BE2C (cell line): ENCODE measurements at regions not wholly inside any gene's neighbourhood (a gene's known extent, or its start where the extent isn't known, plus 50 kb on each side); places are given as distances from the start of the nearest gene placed in this dataset.

ENCODE experiments used
- DNase-seq: peaks from one replicate; pipeline ENCODE4 v3.0.0-alpha.2; 2020
- H3K27me3 ChIP-seq: fragments of 250-450 bp; sonication (Bioruptor Pico); 2 replicates; pipeline ENCODE4 v1.5.1; 2020; ENCODE audit warnings: mild to moderate bottlenecking
- H3K36me3 ChIP-seq: fragments of 250-450 bp; sonication (Bioruptor Pico); 2 replicates; pipeline ENCODE4 v1.5.1; 2020; ENCODE audit warnings: mild to moderate bottlenecking
- H3K4me1 ChIP-seq: fragments of 250-450 bp; sonication (Bioruptor Pico); 2 replicates; pipeline ENCODE4 v1.5.1; 2020
- H3K4me3 ChIP-seq: 2 replicates; pipeline ENCODE4 v1.5.1; 2011; ENCODE audit warnings: low read depth, low read length
- H3K9me3 ChIP-seq: fragments of 250-450 bp; sonication (Bioruptor Pico); 2 replicates; pipeline ENCODE4 v1.5.1; 2020
- TF ChIP-seq, protein P1 (sequence below): IDR thresholded peaks from 2 replicates; pipeline ENCODE4 v1.5.1; 2012; ENCODE audit warnings: mild to moderate bottlenecking, low read depth, low read length

DNA sequence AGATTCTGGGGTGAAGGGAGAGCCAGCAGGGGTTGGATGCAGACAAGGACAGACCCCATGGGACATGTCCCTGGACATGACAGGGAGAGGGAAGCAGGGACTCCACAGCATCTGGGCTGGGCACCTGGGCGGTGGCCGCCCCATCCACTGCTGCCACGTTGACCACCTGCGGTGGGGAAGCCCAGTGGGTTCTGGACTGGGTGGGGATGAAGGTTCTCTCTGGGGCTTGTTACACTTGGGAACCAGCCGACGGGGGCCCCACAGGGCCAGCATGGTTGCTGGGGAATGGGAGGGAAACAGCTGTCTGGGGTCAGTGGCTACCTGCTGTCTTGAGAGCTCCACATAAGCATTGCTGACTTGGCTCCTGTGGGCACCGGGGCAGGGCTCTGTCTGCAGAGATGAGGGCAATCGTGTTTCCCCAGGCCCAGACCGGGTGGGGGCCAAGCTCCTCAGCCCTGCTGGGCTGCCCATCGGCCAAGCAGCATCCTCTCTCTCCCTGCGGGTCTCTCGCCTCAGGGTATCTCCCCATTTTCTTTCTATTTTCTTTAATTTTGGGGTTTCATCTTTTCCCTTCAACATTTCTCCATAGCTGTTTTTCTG is 443.6 kb upstream of the PFKP start:
- Histone ChIP-seq H3K27me3 (no peaks in the 10 kb centered on the region), H3K36me3 (no peaks in the 10 kb centered on the region), H3K9me3 (no peaks in the 10 kb centered on the region), H3K4me1 (no peaks in the 10 kb centered on the region), H3K4me3 (no peak overlapping the region)
- no peak for DNase-seq
- TF ChIP-seq, protein P1, sequence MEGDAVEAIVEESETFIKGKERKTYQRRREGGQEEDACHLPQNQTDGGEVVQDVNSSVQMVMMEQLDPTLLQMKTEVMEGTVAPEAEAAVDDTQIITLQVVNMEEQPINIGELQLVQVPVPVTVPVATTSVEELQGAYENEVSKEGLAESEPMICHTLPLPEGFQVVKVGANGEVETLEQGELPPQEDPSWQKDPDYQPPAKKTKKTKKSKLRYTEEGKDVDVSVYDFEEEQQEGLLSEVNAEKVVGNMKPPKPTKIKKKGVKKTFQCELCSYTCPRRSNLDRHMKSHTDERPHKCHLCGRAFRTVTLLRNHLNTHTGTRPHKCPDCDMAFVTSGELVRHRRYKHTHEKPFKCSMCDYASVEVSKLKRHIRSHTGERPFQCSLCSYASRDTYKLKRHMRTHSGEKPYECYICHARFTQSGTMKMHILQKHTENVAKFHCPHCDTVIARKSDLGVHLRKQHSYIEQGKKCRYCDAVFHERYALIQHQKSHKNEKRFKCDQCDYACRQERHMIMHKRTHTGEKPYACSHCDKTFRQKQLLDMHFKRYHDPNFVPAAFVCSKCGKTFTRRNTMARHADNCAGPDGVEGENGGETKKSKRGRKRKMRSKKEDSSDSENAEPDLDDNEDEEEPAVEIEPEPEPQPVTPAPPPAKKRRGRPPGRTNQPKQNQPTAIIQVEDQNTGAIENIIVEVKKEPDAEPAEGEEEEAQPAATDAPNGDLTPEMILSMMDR = no peak

DNA sequence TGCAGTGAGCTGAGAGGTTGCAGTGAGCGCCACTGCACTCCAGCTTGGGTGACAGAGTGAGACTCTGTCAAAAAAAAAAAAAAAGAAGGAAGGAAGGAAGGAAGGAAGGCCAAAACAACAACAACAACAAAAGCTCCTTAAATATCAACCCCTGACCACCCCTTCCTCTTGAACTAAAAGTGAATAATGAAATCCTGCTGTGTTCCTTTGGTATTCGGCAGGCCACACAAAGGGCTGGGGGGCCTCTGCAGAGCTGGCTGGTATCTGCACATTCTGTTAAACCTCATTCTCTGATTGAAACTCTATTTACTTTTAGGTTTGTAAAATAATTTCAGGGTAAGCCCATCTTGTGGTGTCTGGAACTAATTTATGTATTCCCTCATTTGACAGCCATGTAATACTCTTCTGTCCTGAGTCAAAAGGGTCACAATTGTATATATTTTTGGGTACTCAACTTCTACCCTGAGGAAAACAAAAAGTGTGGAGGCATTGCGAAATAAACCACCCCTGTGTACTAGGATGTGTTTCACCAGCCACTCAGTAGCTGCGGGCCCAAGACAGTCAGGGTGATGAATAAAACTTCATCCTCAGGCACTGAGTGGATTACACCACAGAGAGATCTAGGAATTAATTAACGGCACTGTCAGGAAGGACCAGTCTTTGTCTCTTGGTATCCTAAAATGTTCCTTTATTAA is 446.4 kb upstream of the PFKP start:
- DNase-seq = no peak
- H3K36me3 ChIP-seq = no peaks in the 10 kb centered on the region
- H3K27me3 ChIP-seq = no peaks in the 10 kb centered on the region
- TF ChIP-seq, protein P1 = no peak
- H3K4me1 ChIP-seq = no peaks in the 10 kb centered on the region
- no peak overlapping the region for H3K4me3 ChIP-seq
- H3K9me3 ChIP-seq = no peaks in the 10 kb centered on the region

DNA sequence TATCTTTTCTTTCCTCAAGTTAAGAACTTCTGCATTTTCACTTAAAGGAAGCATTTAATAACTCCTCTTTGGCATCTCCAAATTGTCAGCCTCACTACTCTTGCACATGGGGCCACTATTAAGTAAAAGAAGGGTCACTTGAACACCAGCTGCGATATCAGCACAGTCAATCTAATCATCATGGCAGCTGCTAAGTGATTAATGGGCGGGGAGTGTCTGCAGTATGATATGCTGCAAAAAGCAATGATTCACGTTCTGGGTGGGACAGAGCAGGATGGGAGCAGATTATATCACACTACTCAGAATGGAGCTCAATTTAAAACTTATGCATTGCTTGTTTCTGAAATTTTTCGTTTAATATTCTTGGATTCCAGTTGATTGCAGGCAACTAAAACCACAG is 447.4 kb upstream of the PFKP start:
- Histone ChIP-seq H3K9me3 (no peaks in the 10 kb centered on the region), H3K36me3 (no peaks in the 10 kb centered on the region), H3K27me3 (no peaks in the 10 kb centered on the region), H3K4me3 (no peak overlapping the region), H3K4me1 (no peaks in the 10 kb centered on the region)
- DNase-seq = no peak
- TF ChIP-seq, protein P1 = no peak

DNA sequence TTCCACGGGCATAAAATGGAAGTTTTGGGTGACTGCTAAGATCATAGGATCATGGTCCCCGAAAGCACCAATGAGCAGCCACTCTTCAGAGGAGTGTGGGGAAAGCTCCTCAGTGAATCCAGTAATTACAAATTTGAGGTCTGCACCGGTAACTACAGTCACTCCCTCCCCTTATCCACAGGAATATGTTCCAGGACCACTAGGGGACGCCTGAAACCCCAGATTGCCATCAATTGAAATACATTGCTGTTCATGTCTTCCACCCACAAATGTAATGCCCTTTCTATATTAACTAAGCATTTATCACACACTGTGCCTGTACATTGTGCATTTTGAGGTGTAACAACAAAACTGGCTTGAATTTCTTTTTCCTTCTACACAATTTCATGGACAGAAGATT is 447.9 kb upstream of the PFKP start:
- Histone ChIP-seq H3K4me3 (no peak overlapping the region), H3K9me3 (no peaks in the 10 kb centered on the region), H3K4me1 (no peaks in the 10 kb centered on the region), H3K36me3 (no peaks in the 10 kb centered on the region), H3K27me3 (no peaks in the 10 kb centered on the region)
- TF ChIP-seq, protein P1 = peak; percentile 54
- DNase-seq = peak; percentile 9

DNA sequence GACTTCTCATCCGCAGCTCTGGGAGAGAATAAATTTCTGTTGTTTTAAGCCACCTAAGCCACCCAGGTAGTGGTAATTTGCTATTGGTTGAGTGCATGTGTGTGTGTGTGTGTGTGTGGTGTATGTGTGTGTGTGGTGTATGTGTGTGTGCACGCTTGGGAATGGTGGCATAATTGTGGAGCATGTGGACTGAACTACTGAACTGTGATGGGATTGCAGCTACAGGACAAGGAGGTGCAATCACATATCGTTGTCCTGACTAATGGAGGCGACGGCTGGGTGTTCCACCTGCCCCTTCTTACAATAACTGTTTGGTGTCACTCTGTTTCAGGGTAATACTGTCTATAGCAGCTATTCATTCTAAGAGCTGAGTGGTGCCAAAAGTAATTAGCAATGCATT is 448.7 kb upstream of the PFKP start:
- H3K36me3 ChIP-seq = no peaks in the 10 kb centered on the region
- H3K27me3 ChIP-seq = no peaks in the 10 kb centered on the region
- no peak for DNase-seq
- H3K4me3 ChIP-seq = no peak overlapping the region
- TF ChIP-seq, protein P1 = no peak
- H3K4me1 ChIP-seq = no peaks in the 10 kb centered on the region
- no peaks in the 10 kb centered on the region for H3K9me3 ChIP-seq

DNA sequence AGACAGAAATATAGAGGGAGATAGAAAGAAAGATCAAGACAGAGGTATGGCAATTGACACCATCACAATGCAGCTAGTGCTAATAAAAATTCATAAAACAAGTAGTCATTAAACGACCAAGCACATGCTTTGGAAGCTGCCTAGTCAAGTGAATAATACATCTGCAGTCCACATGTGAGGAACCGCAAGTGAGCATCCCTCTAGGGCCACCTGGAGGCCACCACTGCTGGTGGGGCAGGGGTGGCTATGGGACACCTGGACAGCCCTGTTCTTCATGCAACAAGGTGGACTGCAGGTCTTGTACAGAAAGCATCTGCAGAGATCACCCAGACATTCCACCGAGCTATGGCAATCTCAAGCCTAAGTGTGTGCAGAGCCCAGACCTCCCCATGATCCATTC is 451.1 kb upstream of the PFKP start:
- TF ChIP-seq, protein P1 = no peak
- no peak for DNase-seq
- no peaks in the 10 kb centered on the region for H3K36me3 ChIP-seq
- H3K4me3 ChIP-seq = no peak overlapping the region
- H3K27me3 ChIP-seq = no peaks in the 10 kb centered on the region
- H3K9me3 ChIP-seq = no peaks in the 10 kb centered on the region
- no peaks in the 10 kb centered on the region for H3K4me1 ChIP-seq
